H1 (cell line): ENCODE measurements at regions not wholly inside any gene's neighbourhood (a gene's known extent, or its start where the extent isn't known, plus 50 kb on each side); places are given as distances from the start of the nearest gene placed in this dataset.

Source experiments
- CTCF ChIA-PET: fragments of 300-600 bp; sonication (Branson Sonifier 250); formaldehyde crosslinking; loops from one replicate; lab custom pipeline; 2021; ENCODE audit not compliant: partially characterized antibody; lab: Charles Lee
- POLR2A ChIA-PET: fragments of 300-600 bp; sonication (Branson Sonifier 250); formaldehyde crosslinking; loops from one replicate; lab custom pipeline; 2021; ENCODE audit warnings: inconsistent platforms; ENCODE audit not compliant: partially characterized antibody; lab: Charles Lee
- DNase-seq, 2 experiments: peaks; one replicate each; pipeline versions ENCODE4 v3.0.0 to v3.0.0-alpha.2; 2010 to 2022; ENCODE audit warnings: low spot score in 2 of 2, low read depth in 1 of 2, mixed read lengths in 1 of 2
- FAIRE-seq: peaks from 2 replicates; lab custom pipeline; 2011; peaks lifted over from hg19 to GRCh38; lab: Jason Lieb, UNC
- H2AFZ ChIP-seq: 2 replicates; pipeline ENCODE4 v1.8.1; 2012; ENCODE audit warnings: low read length, inconsistent platforms
- H2AK5ac ChIP-seq: 2 replicates; pipeline ENCODE4 v1.6.1; 2013; ENCODE audit warnings: low read depth, low read length
- H2BK120ac ChIP-seq: replicated peaks from 2 replicates; pipeline ENCODE3; 2013; ENCODE audit warnings: low read depth, low read length, inconsistent platforms
- H2BK12ac ChIP-seq: 2 replicates; pipeline ENCODE4 v1.6.1; 2013; ENCODE audit warnings: low read depth, low read length
- H2BK15ac ChIP-seq: 2 replicates; pipeline ENCODE4 v1.6.1; 2013; ENCODE audit warnings: low read length
- H2BK20ac ChIP-seq: 2 replicates; pipeline ENCODE4 v1.6.1; 2013; ENCODE audit warnings: low read length
- H2BK5ac ChIP-seq: 2 replicates; pipeline ENCODE4 v1.6.1; 2013; ENCODE audit warnings: low read depth, low read length
- H3K14ac ChIP-seq: 2 replicates; pipeline ENCODE4 v1.6.1; 2013; ENCODE audit warnings: inconsistent platforms; ENCODE audit not compliant: insufficient read length
- H3K18ac ChIP-seq: 2 replicates; pipeline ENCODE4 v1.6.1; 2013; ENCODE audit warnings: low read length; ENCODE audit errors: extremely low read depth
- H3K23ac ChIP-seq: 2 replicates; pipeline ENCODE4 v1.6.1; 2013; ENCODE audit warnings: inconsistent platforms; ENCODE audit not compliant: insufficient read length
- H3K23me2 ChIP-seq: 2 replicates; pipeline ENCODE4 v1.6.1; 2013; ENCODE audit warnings: low read depth, low read length
- H3K27ac ChIP-seq: 2 replicates; pipeline ENCODE4 v1.6.1; 2011; ENCODE audit warnings: low read depth, low read length, inconsistent platforms
- H3K27me3 ChIP-seq, 4 experiments: replicated peaks in 1 of 4; 1 replicate in 1 of 4; 2 replicates in 3 of 4; pipeline versions ENCODE4 v1.6.1 to v1.8.1; 2011 to 2013; ENCODE audit warnings: low read length in 3 of 4, mild to moderate bottlenecking in 3 of 4, inconsistent platforms in 2 of 4, mixed read lengths in 2 of 4, moderate library complexity in 1 of 4; ENCODE audit not compliant: control insufficient read depth in 3 of 4, insufficient read depth in 3 of 4; ENCODE audit errors: extremely low read depth in 1 of 4
- H3K36me3 ChIP-seq, 4 experiments: 2 replicates each; pipeline versions ENCODE4 v1.6.1 to v1.8.1; 2011 to 2013; ENCODE audit warnings: mild to moderate bottlenecking in 4 of 4, low read length in 3 of 4, moderate library complexity in 2 of 4, control low read depth in 1 of 4, inconsistent platforms in 1 of 4; ENCODE audit not compliant: insufficient read depth in 4 of 4, control insufficient read depth in 2 of 4
- H3K4ac ChIP-seq: replicated peaks from 2 replicates; pipeline ENCODE3; 2013; ENCODE audit warnings: low read length, low read depth, mixed read lengths, inconsistent platforms; ENCODE audit not compliant: insufficient read length
- H3K4me1 ChIP-seq, 4 experiments: replicated peaks in 1 of 4; 1 replicate in 1 of 4; 2 replicates in 3 of 4; pipeline versions ENCODE4 v1.6.1 to v1.8.1; 2011 to 2013; ENCODE audit warnings: low read length in 3 of 4, inconsistent platforms in 2 of 4, mixed read lengths in 1 of 4; ENCODE audit not compliant: insufficient read depth in 4 of 4, control insufficient read depth in 3 of 4
- H3K4me2 ChIP-seq, 2 experiments: 2 replicates each; pipeline versions ENCODE4 v1.6.1 to v1.8.1; 2011 to 2013; ENCODE audit warnings: low read depth in 2 of 2, low read length in 2 of 2, control low read depth in 1 of 2, inconsistent platforms in 1 of 2, mild to moderate bottlenecking in 1 of 2; ENCODE audit not compliant: insufficient read depth in 1 of 2
- H3K4me3 ChIP-seq, 4 experiments: fragments of 200-600, 300-600 bp in 1 of 4; sonication (generic), shearing (Covaris generic), sonication (Bioruptor Twin) in 1 of 4; 2 replicates each; pipeline versions ENCODE4 v1.5.1 to v1.8.1; 2011 to 2016; ENCODE audit warnings: low read length in 4 of 4, low read depth in 3 of 4, control low read depth in 2 of 4, inconsistent platforms in 2 of 4, mild to moderate bottlenecking in 2 of 4, mixed read lengths in 1 of 4, moderate library complexity in 1 of 4; ENCODE audit not compliant: insufficient read depth in 2 of 4; ENCODE audit errors: extremely low read depth in 1 of 4
- H3K56ac ChIP-seq: replicated peaks from 2 replicates; pipeline ENCODE3; 2013; ENCODE audit warnings: low read depth, mild to moderate bottlenecking, mixed read lengths, low read length, inconsistent platforms; ENCODE audit not compliant: insufficient read length
- H3K79me1 ChIP-seq: 2 replicates; pipeline ENCODE4 v1.6.1; 2013; ENCODE audit warnings: low read depth, low read length, control low read depth
- H3K79me2 ChIP-seq, 2 experiments: 2 replicates each; pipeline versions ENCODE4 v1.6.1 to v1.8.1; 2012 to 2013; ENCODE audit warnings: low read length in 2 of 2, mild to moderate bottlenecking in 2 of 2, inconsistent platforms in 1 of 2; ENCODE audit not compliant: insufficient read depth in 2 of 2, control insufficient read depth in 1 of 2
- H3K9ac ChIP-seq, 4 experiments: replicated peaks in 1 of 4; 1 replicate in 1 of 4; 2 replicates in 3 of 4; pipeline versions ENCODE4 v1.6.1 to v1.8.1; 2011 to 2013; ENCODE audit warnings: low read depth in 3 of 4, low read length in 3 of 4, control low read depth in 2 of 4, mild to moderate bottlenecking in 2 of 4, moderate library complexity in 2 of 4, inconsistent platforms in 1 of 4; ENCODE audit errors: extremely low read depth in 1 of 4
- H3K9me3 ChIP-seq, 2 experiments: 2 replicates each; pipeline versions ENCODE4 v1.6.1 to v1.8.1; 2012 to 2013; ENCODE audit warnings: mild to moderate bottlenecking in 2 of 2, moderate library complexity in 2 of 2, control low read depth in 1 of 2, inconsistent platforms in 1 of 2, low read depth in 1 of 2, low read length in 1 of 2, mixed read lengths in 1 of 2; ENCODE audit not compliant: insufficient read depth in 2 of 2
- H4K20me1 ChIP-seq, 2 experiments: replicated peaks in 1 of 2; 2 replicates each; pipeline versions ENCODE3 to v1.8.1; 2011 to 2013; ENCODE audit warnings: inconsistent platforms in 2 of 2, low read length in 2 of 2, mild to moderate bottlenecking in 1 of 2; ENCODE audit not compliant: insufficient read depth in 2 of 2, control insufficient read depth in 1 of 2
- H4K5ac ChIP-seq: 2 replicates; pipeline ENCODE4 v1.6.1; 2013; ENCODE audit warnings: low read length, low read depth, mixed read lengths, inconsistent platforms; ENCODE audit not compliant: insufficient read length
- H4K8ac ChIP-seq: 2 replicates; pipeline ENCODE4 v1.8.0; 2013; ENCODE audit warnings: mild to moderate bottlenecking, moderate library complexity, low read length, inconsistent platforms; ENCODE audit not compliant: insufficient read depth; ENCODE audit errors: extremely low read depth
- H4K91ac ChIP-seq: replicated peaks from 2 replicates; pipeline ENCODE3; 2013; ENCODE audit warnings: low read length, mixed read lengths, inconsistent platforms; ENCODE audit not compliant: insufficient read length
- CBX8 ChIP-seq: fragments of 300-800, 300-1000 bp; sonication (generic); IDR thresholded peaks from 2 replicates; pipeline ENCODE4 v1.7.1; 2016; ENCODE audit warnings: low read depth, low read length, borderline replicate concordance
- CHD1 ChIP-seq: IDR thresholded peaks from 2 replicates; pipeline ENCODE4 v1.6.1; 2012; ENCODE audit warnings: low read depth, low read length, improper control_type of control experiment
- GTF2F1 ChIP-seq: IDR thresholded peaks from 2 replicates; pipeline ENCODE4 v1.6.1; 2012; ENCODE audit warnings: low read depth, low read length, improper control_type of control experiment, borderline replicate concordance
- JUN ChIP-seq: IDR thresholded peaks from 2 replicates; pipeline ENCODE4 v1.6.1; 2011; ENCODE audit warnings: low read depth, mild to moderate bottlenecking, improper control_type of control experiment, low read length
- JUND ChIP-seq: IDR thresholded peaks from 2 replicates; pipeline ENCODE4 v1.6.1; 2011; ENCODE audit warnings: mild to moderate bottlenecking, improper control_type of control experiment, low read length
- KDM1A ChIP-seq: fragments of 200-600, 300-600 bp; sonication (generic); IDR thresholded peaks from 2 replicates; pipeline ENCODE4 v1.7.1; 2016; ENCODE audit warnings: mild to moderate bottlenecking, low read length, borderline replicate concordance
- MAX ChIP-seq: IDR thresholded peaks from 2 replicates; pipeline ENCODE4 v1.6.1; 2012; ENCODE audit warnings: inconsistent platforms
- POLR2A ChIP-seq, 2 experiments: IDR thresholded peaks; 1 replicate in 1 of 2; 2 replicates in 1 of 2; pipeline ENCODE4 v1.6.1; 2011; ENCODE audit warnings: low read depth in 2 of 2, low read length in 2 of 2, mild to moderate bottlenecking in 2 of 2; ENCODE audit errors: control extremely low read depth in 1 of 2
- POLR2AphosphoS5 ChIP-seq: IDR thresholded peaks from 2 replicates; pipeline ENCODE4 v1.6.1; 2011; ENCODE audit warnings: low read depth, low read length
- RBBP5 ChIP-seq: IDR thresholded peaks from 2 replicates; pipeline ENCODE4 v1.7.1; 2012; ENCODE audit warnings: low read depth, mild to moderate bottlenecking, inconsistent platforms, low read length, moderate library complexity, borderline replicate concordance
- TAF7 ChIP-seq: optimal IDR thresholded peaks from 2 replicates; pipeline ENCODE3; 2011; ENCODE audit warnings: low read depth, mild to moderate bottlenecking, inconsistent platforms, low read length, moderate library complexity, borderline replicate concordance
- USF2 ChIP-seq: IDR thresholded peaks from 2 replicates; pipeline ENCODE4 v1.6.1; 2011; ENCODE audit warnings: low read length, improper control_type of control experiment
- WGBS, 2 experiments: shearing (Covaris generic) in 1 of 2; methylation state at CpG; one replicate each; pipeline versions ENCODE4 v1.1.6 to v1.1.7; 2013 to 2015; ENCODE audit warnings: low lambda C conversion rate in 2 of 2, mixed read lengths in 2 of 2, inconsistent platforms in 1 of 2, low coverage in 1 of 2, missing lambda C conversion rate in 1 of 2; ENCODE audit not compliant: insufficient replicate concordance in 2 of 2, insufficient coverage in 1 of 2, insufficient read length in 1 of 2; ENCODE audit errors: extremely low coverage in 1 of 2, missing lambda C conversion rate in 1 of 2; 5-methylcytosine and 5-hydroxymethylcytosine counted together

- Histone ChIP-seq H2BK5ac (no peak overlapping the region), H3K27me3 (peaks cover 0 to 2% (median 0%) of the 10 kb centered on the region in 4 experiments; a peak in 1 of 7 replicates), H4K91ac (no peak overlapping the region), H3K14ac (no peak overlapping the region), H4K5ac (no peak overlapping the region), H4K8ac (no peak overlapping the region), H3K79me1 (no peaks in the 10 kb centered on the region), H2BK120ac (no peak overlapping the region), H3K9me3 (no peaks in the 10 kb centered on the region), H3K56ac (no peak overlapping the region), H3K23me2 (no peaks in the 10 kb centered on the region), H2BK12ac (no peak overlapping the region), H3K4me3 (no peak overlapping the region), H3K23ac (no peak overlapping the region), H3K4me2 (no peak overlapping the region), H2BK15ac (no peak overlapping the region), H3K4ac (no peak overlapping the region), H3K18ac (no peak overlapping the region), H3K9ac (no peak overlapping the region), H2AFZ (no peak overlapping the region), H3K4me1 (no peaks in the 10 kb centered on the region), H3K79me2 (no peaks in the 10 kb centered on the region), H3K36me3 (no peaks in the 10 kb centered on the region), H3K27ac (no peak overlapping the region), H4K20me1 (no peaks in the 10 kb centered on the region), H2BK20ac (no peak overlapping the region), H2AK5ac (no peak overlapping the region)
- CTCF ChIA-PET, result no interaction called here
- TF ChIP-seq JUN, result no peak
- TF ChIP-seq JUND, result no peak
- TF ChIP-seq GTF2F1, result no peak
- no peak for TF ChIP-seq RBBP5
- no peak for TF ChIP-seq CBX8
- TF ChIP-seq USF2, result no peak
- TF ChIP-seq MAX, result no peak
- TF ChIP-seq POLR2AphosphoS5, result no peak
- no peak for TF ChIP-seq KDM1A
- no peak for TF ChIP-seq CHD1
- no peak for TF ChIP-seq POLR2A (IDR thresholded peaks at IDR 0.05; ENCODE audit: control extremely low read depth in 1 of 2, low read depth in 2 of 2, low read length in 2 of 2)
- no peak for TF ChIP-seq TAF7
- DNase-seq (no peak), FAIRE-seq (no peak)
- 45% methylated on average over 2 of the region's 2 CpGs; no CpG with 5 or more reads in 1 of the 2 experiments for WGBS, 2 experiments
- POLR2A ChIA-PET, result no interaction called here
Observed at GRCh38 chr1:208944981-208945451, 638.5 kb upstream of the CAMK1G start.
